Activated effector memory CD4-positive, alpha-beta T cell treated with anti-CD3 and anti-CD28 coated beads, Interleukin-2, amount 50 U/mL, for 16 hours (primary cell): ENCODE measurements at regions not wholly inside any gene's neighbourhood (a gene's known extent, or its start where the extent isn't known, plus 50 kb on each side); places are given as distances from the start of the nearest gene placed in this dataset.
"Not testable (repeated sequence)": the region's sequence is repeated elsewhere in the genome, so short reads cannot be mapped to it uniquely, and the experiment has no call there.

Source experiments
- DNase-seq: peaks from one replicate; pipeline ENCODE4 v3.0.0-alpha.2; 2020

GRCh38 chr21:35590284-35590683 lies 470.0 kb downstream of the SETD4 start:
- not testable (repeated sequence) for DNase-seq

- DNase-seq, result no peak
Measured at GRCh38 chr21:35587841-35588380, 472.4 kb downstream of the SETD4 start.

GRCh38 chr21:35586305-35586704 lies 474.0 kb downstream of the SETD4 start:
- no peak for DNase-seq

DNA sequence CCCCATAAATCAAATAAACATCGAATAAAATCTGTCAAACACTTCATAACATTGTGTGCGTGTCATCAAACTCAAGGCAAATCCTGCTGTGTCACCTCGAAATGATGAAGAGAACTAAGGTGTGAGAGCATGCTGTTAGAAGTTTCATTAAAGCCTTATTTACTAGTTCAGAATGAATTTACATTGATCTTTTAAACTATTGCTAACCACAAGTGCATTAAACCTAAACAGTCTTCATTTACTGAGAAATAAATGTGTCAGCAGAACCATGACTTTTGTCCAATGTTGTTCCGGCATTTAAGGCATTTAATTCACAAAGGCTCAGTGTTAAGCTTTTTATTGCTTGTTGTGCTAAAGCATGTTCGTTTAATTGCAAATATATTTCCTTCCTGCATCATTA lies 474.4 kb downstream of the SETD4 start:
- no peak for DNase-seq

GRCh38 chr21:35585155-35585554 lies 475.2 kb downstream of the SETD4 start:
- DNase-seq, result no peak

- DNase-seq, result no peak
Measured at GRCh38 chr21:35583566-35584216, 476.6 kb downstream of the SETD4 start.

- no peak for DNase-seq
Measured at GRCh38 chr21:35582731-35583130, 477.6 kb downstream of the SETD4 start.

DNA sequence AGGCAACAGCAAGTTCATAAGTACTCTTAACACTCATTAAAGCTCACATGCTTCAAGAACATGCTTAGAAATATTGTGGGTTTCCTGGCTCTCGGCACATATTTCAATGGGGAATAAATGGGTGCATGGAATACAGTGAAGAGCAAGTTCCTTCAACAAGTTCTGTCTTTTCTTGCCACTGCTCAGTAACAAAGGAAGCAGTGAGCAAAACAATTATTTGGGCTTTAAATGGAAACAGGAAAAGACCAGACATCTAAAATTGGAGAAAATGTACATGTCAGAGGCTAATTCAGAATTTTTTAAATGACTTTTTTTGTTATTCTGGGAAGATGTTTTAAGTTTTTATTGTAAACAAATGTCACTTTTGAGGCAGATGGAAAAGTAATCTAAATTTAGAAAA lies 478.7 kb downstream of the SETD4 start:
- no peak for DNase-seq

DNA sequence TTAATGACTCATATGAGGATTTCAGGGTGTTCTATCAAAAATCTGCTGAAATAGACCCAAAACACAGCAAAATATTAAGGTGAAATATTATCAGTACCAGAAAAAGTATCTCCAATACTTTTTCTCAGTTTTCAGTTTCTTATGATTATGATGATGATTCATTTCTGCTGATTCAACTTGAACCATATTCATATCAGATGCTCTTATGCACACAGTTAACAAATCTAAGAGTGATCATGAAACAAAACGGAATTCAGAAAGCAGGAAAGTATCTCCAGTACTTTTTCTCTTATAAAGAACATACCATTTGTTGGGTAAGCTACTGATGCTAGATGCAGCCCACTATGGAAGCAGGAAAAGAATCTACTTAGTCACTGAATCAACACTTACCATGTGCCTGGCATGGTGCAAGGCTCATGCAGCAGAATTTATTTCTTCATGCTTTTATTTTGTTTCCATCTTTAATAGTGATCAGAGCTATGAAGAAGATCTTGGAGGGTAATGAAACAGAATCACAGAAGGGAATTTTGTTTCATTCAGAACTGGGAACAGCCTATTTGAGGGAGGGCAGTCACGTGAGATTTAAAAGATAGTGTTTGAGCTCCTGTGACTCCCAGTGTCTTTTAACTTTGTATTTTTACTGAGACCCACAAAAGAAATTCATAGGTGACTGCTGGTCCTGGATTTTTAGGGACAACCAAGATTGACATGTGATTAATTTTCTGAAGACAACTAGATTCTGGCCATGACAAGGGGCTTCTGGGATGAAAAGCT lies 480.6 kb downstream of the SETD4 start:
- no peak for DNase-seq

DNA sequence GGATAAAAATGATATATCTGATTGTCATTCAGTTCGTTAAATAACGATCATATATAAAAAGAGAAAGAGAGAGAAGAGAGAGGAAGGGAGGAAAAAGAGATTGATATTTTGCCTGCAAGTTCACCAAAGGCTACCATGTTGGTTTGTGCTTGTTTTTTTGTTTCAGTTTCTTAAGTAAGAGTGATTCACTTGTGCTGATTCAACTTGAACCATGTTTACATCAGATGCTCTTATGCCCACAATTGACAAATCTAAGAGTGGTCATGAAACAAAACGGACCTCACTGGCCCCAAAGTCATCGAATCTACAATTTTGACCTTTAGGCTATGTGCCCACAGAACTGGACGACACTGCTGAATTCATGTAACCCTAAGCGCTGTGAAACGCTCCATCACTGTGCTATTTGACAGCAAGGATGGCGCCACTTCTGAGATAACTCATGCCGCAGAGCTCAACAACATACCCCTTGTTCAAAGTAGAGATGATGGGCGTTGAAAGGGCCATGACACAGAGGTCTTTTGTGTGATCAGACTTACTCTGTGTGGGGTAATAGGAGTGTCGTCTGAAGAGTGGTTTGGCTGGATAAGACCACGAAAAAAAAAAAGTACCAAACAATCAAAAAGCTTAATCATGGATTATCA lies 481.4 kb downstream of the SETD4 start:
- no peak for DNase-seq

GRCh38 chr21:35578347-35578782 lies 482.0 kb downstream of the SETD4 start:
- DNase-seq, result no peak

DNA sequence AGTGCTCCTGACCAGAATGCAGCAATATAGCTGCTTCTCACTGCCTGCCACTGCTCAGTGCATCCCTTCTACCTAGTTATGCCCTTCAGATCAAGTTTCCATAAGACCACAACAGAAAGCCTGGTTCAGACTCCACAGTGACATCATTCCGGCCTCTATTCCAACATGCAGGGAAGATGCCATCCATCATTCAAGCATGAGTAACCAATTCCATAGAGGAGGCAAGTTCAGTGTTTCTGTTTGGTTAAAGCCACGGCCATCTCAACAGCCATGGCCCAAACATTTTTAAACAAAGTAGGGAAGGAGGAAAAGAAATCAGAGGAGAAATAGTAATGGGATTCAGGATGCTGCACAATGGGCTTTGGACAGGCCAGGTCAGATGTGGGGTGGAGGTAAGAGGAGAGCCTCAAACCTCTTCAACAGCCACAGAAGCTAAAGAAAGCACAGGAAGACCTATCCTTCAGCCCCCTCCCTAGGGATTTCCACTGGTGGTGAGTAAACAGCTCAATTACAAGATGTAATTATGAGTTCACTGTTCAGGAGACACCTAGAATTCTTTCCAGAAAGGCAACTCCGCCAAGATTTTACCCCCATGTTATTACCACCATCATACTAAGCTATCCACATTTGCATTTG lies 484.9 kb downstream of the SETD4 start:
- DNase-seq, result no peak

GRCh38 chr21:35573472-35574374 lies 486.6 kb downstream of the SETD4 start:
- no peak for DNase-seq

DNA sequence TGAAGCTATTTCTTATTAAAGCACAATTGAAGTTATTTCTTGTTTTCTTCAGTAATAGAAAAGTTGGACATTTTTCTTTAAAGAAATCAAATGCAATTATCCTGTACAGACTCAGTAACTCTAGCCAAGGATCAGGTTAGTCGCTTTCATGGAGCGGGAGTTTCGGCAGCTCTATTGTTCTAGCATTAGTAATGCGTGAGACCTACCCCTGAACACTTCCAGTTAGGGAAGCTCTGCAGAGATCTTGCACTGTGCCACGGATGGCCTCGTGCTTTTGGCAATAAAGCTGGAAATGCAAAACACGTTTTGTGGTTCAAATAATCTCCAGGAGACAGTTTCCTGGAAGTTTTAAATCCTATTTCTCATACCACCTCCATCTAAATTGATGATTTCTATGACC lies 488.4 kb downstream of the SETD4 start:
- no peak for DNase-seq

DNA sequence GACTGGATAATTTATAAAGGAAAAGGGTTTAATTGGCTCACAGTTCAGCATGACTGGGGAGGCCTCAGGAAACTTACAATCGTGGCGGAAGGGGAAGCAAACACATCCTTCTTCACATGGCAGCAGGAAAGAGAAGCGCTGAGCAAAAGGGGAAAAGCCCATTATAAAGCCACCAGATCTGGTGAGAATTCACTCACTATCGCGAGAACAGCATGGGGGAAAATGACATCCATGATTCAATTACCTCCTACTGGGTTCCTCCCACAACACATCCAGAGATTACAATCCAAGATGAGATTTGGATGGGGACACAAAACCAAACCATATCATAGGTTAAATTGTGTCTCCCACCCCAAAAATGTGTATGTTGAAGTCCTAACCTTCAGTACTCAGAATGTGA lies 491.7 kb downstream of the SETD4 start:
- DNase-seq, result no peak

DNA sequence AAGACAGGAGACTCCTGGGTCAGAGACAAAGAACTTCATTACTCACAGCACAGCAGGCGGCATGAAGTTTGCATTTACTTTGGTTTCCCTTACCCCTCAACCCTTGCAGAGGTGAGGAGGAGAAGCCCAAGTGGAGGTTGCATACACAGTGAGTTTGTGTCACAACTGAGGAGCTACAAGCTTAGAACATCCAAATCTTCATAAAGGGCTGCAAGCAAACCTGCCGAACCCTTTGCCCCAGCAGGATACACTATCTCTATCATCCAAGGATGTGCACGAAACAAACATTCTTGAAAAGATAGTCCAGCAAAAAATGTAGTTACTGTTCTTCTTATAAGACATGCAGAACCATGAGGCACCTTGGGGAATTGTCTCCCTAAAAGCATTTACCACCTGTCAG lies 493.5 kb downstream of the SETD4 start:
- no peak for DNase-seq

DNA sequence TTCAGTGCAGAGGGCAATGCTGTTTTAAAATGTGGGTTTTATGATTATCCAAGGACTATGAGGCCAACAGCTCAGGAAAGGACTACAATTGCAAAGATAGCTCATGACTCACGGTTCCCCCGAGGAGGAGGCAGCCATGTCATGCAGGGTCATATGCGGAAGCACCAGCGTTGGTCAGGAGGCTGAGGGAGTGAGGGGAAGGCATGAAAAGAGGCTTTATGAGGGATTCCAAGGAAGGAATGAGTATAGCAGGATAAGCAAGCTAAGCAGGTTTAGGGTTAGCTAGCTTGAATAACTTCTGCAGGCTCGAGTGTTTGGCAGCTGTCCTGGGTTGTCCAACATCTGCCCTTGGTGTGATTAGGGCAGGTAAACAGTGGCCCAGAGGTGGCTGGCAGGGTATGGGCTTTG lies 495.1 kb downstream of the SETD4 start:
- DNase-seq, result no peak

- DNase-seq, result no peak
Measured at GRCh38 chr21:35563885-35564451, 496.4 kb downstream of the SETD4 start.

GRCh38 chr21:35562876-35563275 lies 497.4 kb downstream of the SETD4 start:
- no peak for DNase-seq

DNA sequence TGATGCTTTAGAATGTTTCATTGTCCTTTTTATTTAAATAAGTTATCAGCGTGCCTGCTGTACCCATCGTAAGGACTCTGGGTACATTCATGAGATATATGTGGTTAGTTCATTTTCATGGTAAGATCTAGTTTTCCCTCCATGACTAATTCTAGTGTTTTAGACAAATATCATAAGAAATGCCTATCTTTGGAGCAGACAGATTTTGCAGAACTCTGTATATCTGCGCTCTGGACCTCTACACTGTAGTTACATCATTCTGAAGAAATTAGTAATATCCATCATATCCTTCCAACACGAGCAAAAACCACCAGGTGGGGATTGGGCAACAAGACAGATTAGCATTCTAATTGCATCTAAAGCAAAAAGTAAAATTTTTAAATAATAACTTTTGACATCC lies 499.2 kb downstream of the SETD4 start:
- DNase-seq, result no peak

DNA sequence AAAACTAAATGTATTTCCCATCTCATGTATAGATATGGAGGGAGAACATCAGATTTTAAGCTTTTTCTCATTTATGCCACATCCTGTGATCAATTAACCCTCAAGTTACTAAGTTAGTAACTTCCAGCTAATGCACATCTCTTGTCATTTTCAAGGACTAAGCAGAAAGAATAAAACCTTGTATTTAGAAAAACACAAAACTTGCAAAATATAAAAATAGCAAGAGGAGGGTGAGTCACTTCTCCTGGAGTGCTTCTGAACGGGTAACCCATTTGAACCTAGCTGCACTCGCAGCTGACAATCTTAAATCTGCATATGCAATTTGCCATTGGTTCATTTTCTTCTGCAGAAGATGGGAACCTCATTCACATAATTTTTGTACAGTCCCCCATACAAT lies 500.5 kb downstream of the SETD4 start:
- no peak for DNase-seq
